Fibroblast of the aortic adventitia (primary cell): ENCODE measurements at regions not wholly inside any gene's neighbourhood (a gene's known extent, or its start where the extent isn't known, plus 50 kb on each side); places are given as distances from the start of the nearest gene placed in this dataset.

Experiments used
- DNase-seq: peaks from one replicate; pipeline ENCODE4 v3.0.0-alpha.2; 2010; ENCODE audit warnings: low read depth
- H3K4me3 ChIP-seq: 2 replicates; pipeline ENCODE4 v1.5.1; 2011; ENCODE audit warnings: low read depth, mild to moderate bottlenecking, control low read depth, low read length, moderate library complexity
- CTCF ChIP-seq: IDR thresholded peaks from 2 replicates; pipeline ENCODE4 v1.5.1; 2011; ENCODE audit warnings: mild to moderate bottlenecking, low read length, control low read depth, inconsistent platforms; ENCODE audit not compliant: insufficient read depth

GRCh38 chr6:126233192-126233591 is 106.7 kb upstream of the CENPW start:
- peak; percentile 87 for DNase-seq
- TF ChIP-seq CTCF = peak; percentile 0
- no peak overlapping the region for H3K4me3 ChIP-seq

DNA sequence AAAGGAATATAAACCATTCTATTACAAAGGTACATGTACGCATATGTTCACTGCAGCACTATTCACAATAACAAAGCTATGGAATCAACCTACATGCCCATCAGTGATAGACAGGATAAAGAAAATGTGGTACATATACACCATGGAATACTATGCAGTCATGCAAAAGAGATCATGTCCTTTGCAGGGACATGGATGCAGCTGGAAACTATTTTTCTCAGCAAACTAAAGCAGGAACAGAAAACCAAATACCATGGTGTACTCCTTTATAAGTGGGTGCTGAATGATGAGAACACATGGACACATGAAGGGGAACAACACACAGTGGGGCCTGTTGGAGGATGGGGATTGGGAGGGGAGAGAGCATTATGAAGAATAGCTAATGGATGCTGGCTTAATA is 104.6 kb upstream of the CENPW start:
- TF ChIP-seq CTCF = no peak
- no peak overlapping the region for H3K4me3 ChIP-seq
- no peak for DNase-seq

- DNase-seq = no peak
- H3K4me3 ChIP-seq = no peak overlapping the region
- no peak for TF ChIP-seq CTCF
Measured at GRCh38 chr6:126245077-126245476, 94.8 kb upstream of the CENPW start.

- DNase-seq = no peak
- no peak for TF ChIP-seq CTCF
Measured at GRCh38 chr6:126252154-126252553, 87.8 kb upstream of the CENPW start.

GRCh38 chr6:126253431-126253830 is 86.5 kb upstream of the CENPW start:
- TF ChIP-seq CTCF = no peak
- DNase-seq = no peak
- H3K4me3 ChIP-seq = no peak overlapping the region

More at GRCh38 chr6:126252154-126252553, 87.8 kb upstream of the CENPW start:
- H3K4me3 ChIP-seq = no peak overlapping the region

GRCh38 chr6:126258150-126258549 is 81.8 kb upstream of the CENPW start:
- H3K4me3 ChIP-seq = no peak overlapping the region
- no peak for TF ChIP-seq CTCF
- DNase-seq = no peak

DNA sequence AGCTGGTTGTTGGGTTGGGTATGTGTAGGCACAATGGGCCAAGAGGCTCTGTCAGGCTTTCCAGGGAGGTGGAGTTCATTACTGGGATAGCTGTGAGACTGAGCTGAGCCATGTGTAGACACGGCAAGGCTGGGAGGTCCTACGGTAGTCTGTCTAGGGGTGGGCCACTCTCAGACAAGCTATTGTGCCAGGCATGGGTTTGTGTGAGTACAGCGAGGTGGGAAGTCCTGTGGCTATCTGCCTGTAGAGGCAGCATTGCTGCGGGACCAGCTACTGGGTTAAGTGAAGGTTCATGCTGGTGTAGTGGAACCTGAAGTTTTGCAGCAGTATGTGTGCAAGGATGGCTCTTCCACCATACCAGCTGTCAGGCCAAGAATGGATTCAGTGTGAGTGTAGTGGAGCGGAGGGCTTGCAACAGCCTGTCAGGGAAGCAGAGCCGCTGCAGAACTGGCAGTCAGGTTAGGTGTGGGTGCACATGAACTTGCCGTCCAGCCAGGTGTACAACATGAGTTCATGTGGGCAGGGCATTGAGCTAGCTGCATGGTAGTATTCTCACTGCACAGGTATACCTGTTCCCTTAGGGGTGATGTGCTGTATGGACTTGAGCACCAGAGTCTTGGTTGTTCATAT is 78.0 kb upstream of the CENPW start:
- no peak for TF ChIP-seq CTCF
- DNase-seq = no peak
- no peak overlapping the region for H3K4me3 ChIP-seq
